ENCODE measurements at regions not wholly inside any gene's neighbourhood (a gene's known extent, or its start where the extent isn't known, plus 50 kb on each side); places are given as distances from the start of the nearest gene placed in this dataset.

DNA sequence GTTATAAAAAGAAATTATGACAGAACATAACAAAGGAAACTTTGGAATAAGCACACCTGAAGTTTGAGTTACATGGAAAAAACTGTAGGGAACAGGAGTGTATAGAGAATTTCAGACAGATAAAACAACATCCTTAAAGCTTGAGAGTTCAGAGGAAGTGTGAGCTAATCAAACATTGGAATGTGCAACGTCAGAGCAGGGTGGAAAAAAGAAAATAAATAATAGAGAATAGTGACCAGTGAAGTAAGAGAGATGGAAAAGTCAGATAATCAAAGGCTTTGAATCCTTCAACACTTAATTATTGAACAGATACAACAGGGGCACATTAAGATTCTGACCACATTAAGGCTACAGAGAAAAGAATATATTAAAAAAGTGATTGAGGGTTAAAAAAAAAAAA, 128.5 kb upstream of the CDH10 start:
- Histone ChIP-seq H3K27me3 (ENCODE audit: control insufficient read depth in 5 of 5, insufficient read depth in 4 of 5, low read length in 5 of 5) (no peaks in the 10 kb centered on the region), H3K4me3 (ENCODE audit: low read depth in 1 of 5, low read length in 5 of 5) (no peak overlapping the region), H3K36me3 (ENCODE audit: control insufficient read depth in 5 of 5, insufficient read depth in 5 of 5, low read length in 5 of 5) (no peaks in the 10 kb centered on the region), H3K9me3 (ENCODE audit: control insufficient read depth in 5 of 5, low read length in 5 of 5) (no peaks in the 10 kb centered on the region), H3K9ac (ENCODE audit: low read length in 5 of 5) (no peak overlapping the region), H3K4me1 (ENCODE audit: control insufficient read depth in 5 of 5, insufficient read depth in 5 of 5, low read length in 5 of 5) (no peaks in the 10 kb centered on the region), H3K27ac (ENCODE audit: low read depth, low read length) (no peak overlapping the region)

GRCh38 chr5:24767086-24767485, 122.3 kb upstream of the CDH10 start:
- Histone ChIP-seq H3K36me3 (ENCODE audit: control insufficient read depth in 5 of 5, insufficient read depth in 5 of 5, low read length in 5 of 5) (no peaks in the 10 kb centered on the region), H3K4me3 (ENCODE audit: low read depth in 1 of 5, low read length in 5 of 5) (no peak overlapping the region), H3K4me1 (ENCODE audit: control insufficient read depth in 5 of 5, insufficient read depth in 5 of 5, low read length in 5 of 5) (no peaks in the 10 kb centered on the region), H3K9me3 (ENCODE audit: control insufficient read depth in 5 of 5, low read length in 5 of 5) (peaks cover 0 to 11% (median 9%) of the 10 kb centered on the region in 5 donors), H3K27me3 (ENCODE audit: control insufficient read depth in 5 of 5, insufficient read depth in 4 of 5, low read length in 5 of 5) (no peaks in the 10 kb centered on the region), H3K9ac (ENCODE audit: low read length in 5 of 5) (no peak overlapping the region), H3K27ac (ENCODE audit: low read depth, low read length) (no peak overlapping the region)

GRCh38 chr5:24765219-24765618, 120.4 kb upstream of the CDH10 start:
- Histone ChIP-seq H3K27me3 (ENCODE audit: control insufficient read depth in 5 of 5, insufficient read depth in 4 of 5, low read length in 5 of 5) (no peaks in the 10 kb centered on the region), H3K4me1 (ENCODE audit: control insufficient read depth in 5 of 5, insufficient read depth in 5 of 5, low read length in 5 of 5) (no peaks in the 10 kb centered on the region), H3K4me3 (ENCODE audit: low read depth in 1 of 5, low read length in 5 of 5) (no peak overlapping the region), H3K9ac (ENCODE audit: low read length in 5 of 5) (no peak overlapping the region), H3K27ac (ENCODE audit: low read depth, low read length) (no peak overlapping the region), H3K9me3 (ENCODE audit: control insufficient read depth in 5 of 5, low read length in 5 of 5) (peaks cover 0 to 16% (median 11%) of the 10 kb centered on the region in 5 donors), H3K36me3 (ENCODE audit: control insufficient read depth in 5 of 5, insufficient read depth in 5 of 5, low read length in 5 of 5) (no peaks in the 10 kb centered on the region)

DNA sequence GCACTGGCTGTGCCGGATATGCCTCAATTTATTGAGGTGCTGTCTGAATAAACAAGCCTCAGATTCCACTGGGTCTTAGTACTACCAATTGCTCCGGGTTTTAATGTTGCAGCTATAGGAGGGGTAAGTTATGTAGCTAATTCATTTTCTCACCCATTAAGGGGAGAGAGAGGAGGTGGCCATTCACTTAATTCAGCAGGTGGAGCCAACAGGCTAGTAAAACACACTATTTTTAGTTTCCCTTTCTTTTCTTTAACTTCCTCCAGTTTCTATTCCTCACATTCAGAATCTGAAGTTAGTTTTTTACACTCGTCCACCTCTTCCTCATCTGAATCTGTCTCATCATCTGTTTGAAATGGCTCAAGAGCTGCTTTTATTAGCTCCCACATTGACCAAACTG, 105.6 kb upstream of the CDH10 start:
- Histone ChIP-seq H3K9me3 (ENCODE audit: control insufficient read depth in 5 of 5, low read length in 5 of 5) (peaks cover 0 to 4% (median 0%) of the 10 kb centered on the region in 5 donors), H3K4me3 (ENCODE audit: low read depth in 1 of 5, low read length in 5 of 5) (no peak overlapping the region), H3K36me3 (ENCODE audit: control insufficient read depth in 5 of 5, insufficient read depth in 5 of 5, low read length in 5 of 5) (no peaks in the 10 kb centered on the region), H3K9ac (ENCODE audit: low read length in 5 of 5) (no peak overlapping the region), H3K27ac (ENCODE audit: low read depth, low read length) (no peak overlapping the region), H3K27me3 (ENCODE audit: control insufficient read depth in 5 of 5, insufficient read depth in 4 of 5, low read length in 5 of 5) (no peaks in the 10 kb centered on the region), H3K4me1 (ENCODE audit: control insufficient read depth in 5 of 5, insufficient read depth in 5 of 5, low read length in 5 of 5) (no peaks in the 10 kb centered on the region)

GRCh38 chr5:24749701-24750100, 104.9 kb upstream of the CDH10 start:
- peaks cover 0 to 4% (median 0%) of the 10 kb centered on the region in 5 donors for H3K9me3 ChIP-seq (ENCODE audit: control insufficient read depth in 5 of 5, low read length in 5 of 5)
- no peak overlapping the region for H3K27ac ChIP-seq (ENCODE audit: low read depth, low read length)
- H3K4me3 ChIP-seq (ENCODE audit: low read depth in 1 of 5, low read length in 5 of 5), result no peak overlapping the region
- H3K4me1 ChIP-seq (ENCODE audit: control insufficient read depth in 5 of 5, insufficient read depth in 5 of 5, low read length in 5 of 5), result no peaks in the 10 kb centered on the region
- H3K9ac ChIP-seq (ENCODE audit: low read length in 5 of 5), result no peak overlapping the region
- H3K27me3 ChIP-seq (ENCODE audit: control insufficient read depth in 5 of 5, insufficient read depth in 4 of 5, low read length in 5 of 5), result no peaks in the 10 kb centered on the region
- no peaks in the 10 kb centered on the region for H3K36me3 ChIP-seq (ENCODE audit: control insufficient read depth in 5 of 5, insufficient read depth in 5 of 5, low read length in 5 of 5)

- no peaks in the 10 kb centered on the region for H3K27me3 ChIP-seq (ENCODE audit: control insufficient read depth in 5 of 5, insufficient read depth in 4 of 5, low read length in 5 of 5)
Observed at GRCh38 chr5:24747327-24747726, 102.5 kb upstream of the CDH10 start.

DNA sequence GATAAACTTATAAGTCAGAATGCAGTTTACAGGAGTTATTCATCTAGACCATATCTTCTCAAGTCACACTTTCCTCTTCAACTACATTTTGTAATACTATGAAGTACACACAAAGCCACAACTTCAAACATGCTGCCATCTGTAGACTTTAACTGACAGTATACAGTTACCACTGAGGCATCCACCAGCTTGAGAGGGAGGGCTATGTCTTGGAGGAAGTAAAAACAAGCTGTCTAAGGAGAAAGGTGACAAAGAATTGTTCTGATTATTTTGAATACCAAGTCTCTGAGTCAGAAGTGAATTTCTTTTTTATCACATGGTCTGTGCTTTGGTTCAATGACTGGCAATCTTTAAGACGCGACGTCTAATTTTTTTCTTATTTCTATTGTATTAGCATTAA, 97.6 kb upstream of the CDH10 start:
- H3K27ac ChIP-seq (ENCODE audit: low read depth, low read length), result no peak overlapping the region
- H3K9ac ChIP-seq (ENCODE audit: low read length in 5 of 5), result no peak overlapping the region
- H3K4me1 ChIP-seq (ENCODE audit: control insufficient read depth in 5 of 5, insufficient read depth in 5 of 5, low read length in 5 of 5), result no peaks in the 10 kb centered on the region
- H3K36me3 ChIP-seq (ENCODE audit: control insufficient read depth in 5 of 5, insufficient read depth in 5 of 5, low read length in 5 of 5), result no peaks in the 10 kb centered on the region
- no peak overlapping the region for H3K4me3 ChIP-seq (ENCODE audit: low read depth in 1 of 5, low read length in 5 of 5)
- no peaks in the 10 kb centered on the region for H3K9me3 ChIP-seq (ENCODE audit: control insufficient read depth in 5 of 5, low read length in 5 of 5)
- H3K27me3 ChIP-seq (ENCODE audit: control insufficient read depth in 5 of 5, insufficient read depth in 4 of 5, low read length in 5 of 5), result no peaks in the 10 kb centered on the region

More at GRCh38 chr5:24747327-24747726, 102.5 kb upstream of the CDH10 start:
- Histone ChIP-seq H3K27ac (ENCODE audit: low read depth, low read length) (no peak overlapping the region), H3K4me1 (ENCODE audit: control insufficient read depth in 5 of 5, insufficient read depth in 5 of 5, low read length in 5 of 5) (no peaks in the 10 kb centered on the region), H3K9me3 (ENCODE audit: control insufficient read depth in 5 of 5, low read length in 5 of 5) (peaks cover 0 to 4% (median 0%) of the 10 kb centered on the region in 5 donors), H3K36me3 (ENCODE audit: control insufficient read depth in 5 of 5, insufficient read depth in 5 of 5, low read length in 5 of 5) (no peaks in the 10 kb centered on the region), H3K9ac (ENCODE audit: low read length in 5 of 5) (no peak overlapping the region), H3K4me3 (ENCODE audit: low read depth in 1 of 5, low read length in 5 of 5) (no peak overlapping the region)

GRCh38 chr5:24737163-24737562, 92.4 kb upstream of the CDH10 start:
- Histone ChIP-seq H3K4me3 (ENCODE audit: low read depth in 1 of 5, low read length in 5 of 5) (no peak overlapping the region), H3K9ac (ENCODE audit: low read length in 5 of 5) (no peak overlapping the region), H3K27ac (ENCODE audit: low read depth, low read length) (no peak overlapping the region), H3K9me3 (ENCODE audit: control insufficient read depth in 5 of 5, low read length in 5 of 5) (no peaks in the 10 kb centered on the region), H3K36me3 (ENCODE audit: control insufficient read depth in 5 of 5, insufficient read depth in 5 of 5, low read length in 5 of 5) (no peaks in the 10 kb centered on the region), H3K27me3 (ENCODE audit: control insufficient read depth in 5 of 5, insufficient read depth in 4 of 5, low read length in 5 of 5) (no peaks in the 10 kb centered on the region), H3K4me1 (ENCODE audit: control insufficient read depth in 5 of 5, insufficient read depth in 5 of 5, low read length in 5 of 5) (no peaks in the 10 kb centered on the region)

DNA sequence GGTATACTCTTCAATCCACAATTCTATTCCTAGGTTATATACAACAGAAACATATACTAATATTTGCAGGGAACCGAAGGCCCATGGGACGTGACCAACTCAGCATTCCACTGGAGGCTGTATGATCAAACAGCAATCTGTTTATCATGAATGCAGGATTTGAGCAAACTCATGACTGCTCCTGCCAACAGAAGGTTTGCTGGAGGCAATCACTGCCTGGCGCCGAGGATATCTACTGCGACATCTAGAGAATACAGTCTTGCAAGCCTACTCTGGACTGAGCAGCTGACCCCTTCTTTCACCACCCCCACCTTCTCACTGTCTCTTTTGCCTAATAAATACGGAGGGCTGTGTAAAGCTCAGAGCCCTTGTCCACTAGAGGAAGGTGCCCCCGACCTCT, 90.5 kb upstream of the CDH10 start:
- H3K9ac ChIP-seq (ENCODE audit: low read length in 5 of 5), result no peak overlapping the region
- H3K36me3 ChIP-seq (ENCODE audit: control insufficient read depth in 5 of 5, insufficient read depth in 5 of 5, low read length in 5 of 5), result no peaks in the 10 kb centered on the region
- no peak overlapping the region for H3K27ac ChIP-seq (ENCODE audit: low read depth, low read length)
- no peak overlapping the region for H3K4me3 ChIP-seq (ENCODE audit: low read depth in 1 of 5, low read length in 5 of 5)
- no peaks in the 10 kb centered on the region for H3K27me3 ChIP-seq (ENCODE audit: control insufficient read depth in 5 of 5, insufficient read depth in 4 of 5, low read length in 5 of 5)
- H3K4me1 ChIP-seq (ENCODE audit: control insufficient read depth in 5 of 5, insufficient read depth in 5 of 5, low read length in 5 of 5), result no peaks in the 10 kb centered on the region
- H3K9me3 ChIP-seq (ENCODE audit: control insufficient read depth in 5 of 5, low read length in 5 of 5), result no peaks in the 10 kb centered on the region

DNA sequence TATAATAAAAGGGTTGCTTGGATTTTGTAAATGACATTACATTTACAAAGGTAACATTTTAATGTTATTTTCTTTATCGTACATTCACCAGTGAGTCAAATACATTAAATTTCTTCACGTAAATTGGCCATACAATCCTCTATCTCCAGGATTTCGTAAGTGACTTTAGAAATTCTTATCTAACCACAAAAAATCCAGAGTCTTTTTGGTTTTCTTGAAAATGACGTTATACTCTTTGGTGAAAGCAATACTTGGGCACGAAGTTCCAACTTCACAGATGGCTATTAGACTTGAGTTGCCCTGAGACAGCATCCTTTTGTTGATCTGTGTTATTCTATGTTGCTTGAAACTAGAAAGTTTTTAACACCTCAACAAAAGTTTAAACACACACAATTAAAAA, 87.4 kb upstream of the CDH10 start:
- H3K4me1 ChIP-seq (ENCODE audit: control insufficient read depth in 5 of 5, insufficient read depth in 5 of 5, low read length in 5 of 5), result no peaks in the 10 kb centered on the region
- no peak overlapping the region for H3K27ac ChIP-seq (ENCODE audit: low read depth, low read length)
- no peaks in the 10 kb centered on the region for H3K27me3 ChIP-seq (ENCODE audit: control insufficient read depth in 5 of 5, insufficient read depth in 4 of 5, low read length in 5 of 5)
- H3K36me3 ChIP-seq (ENCODE audit: control insufficient read depth in 5 of 5, insufficient read depth in 5 of 5, low read length in 5 of 5), result no peaks in the 10 kb centered on the region
- H3K9ac ChIP-seq (ENCODE audit: low read length in 5 of 5), result no peak overlapping the region
- H3K4me3 ChIP-seq (ENCODE audit: low read depth in 1 of 5, low read length in 5 of 5), result no peak overlapping the region
- H3K9me3 ChIP-seq (ENCODE audit: control insufficient read depth in 5 of 5, low read length in 5 of 5), result no peaks in the 10 kb centered on the region

DNA sequence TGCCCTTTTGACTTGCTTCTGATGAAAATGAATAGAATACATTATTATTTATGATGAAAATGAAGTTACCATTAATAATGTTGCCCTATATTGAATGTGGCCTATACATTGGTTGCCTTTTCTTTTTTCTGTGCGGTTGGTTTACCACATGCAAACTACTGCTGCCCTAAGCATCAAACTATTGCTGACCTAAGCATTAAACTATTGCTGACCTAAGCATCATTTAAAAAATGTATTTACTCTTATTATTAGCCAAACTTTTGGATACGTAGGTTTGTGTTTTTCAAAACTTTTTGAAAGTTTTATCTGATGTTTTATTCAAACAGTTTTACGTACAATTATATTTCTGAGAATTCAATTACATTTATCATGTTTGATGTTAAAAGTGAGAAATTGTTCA, 76.0 kb upstream of the CDH10 start:
- H3K4me1 ChIP-seq (ENCODE audit: control insufficient read depth in 5 of 5, insufficient read depth in 5 of 5, low read length in 5 of 5), result no peaks in the 10 kb centered on the region
- no peak overlapping the region for H3K9ac ChIP-seq (ENCODE audit: low read length in 5 of 5)
- no peak overlapping the region for H3K27ac ChIP-seq (ENCODE audit: low read depth, low read length)
- H3K36me3 ChIP-seq (ENCODE audit: control insufficient read depth in 5 of 5, insufficient read depth in 5 of 5, low read length in 5 of 5), result no peaks in the 10 kb centered on the region
- H3K27me3 ChIP-seq (ENCODE audit: control insufficient read depth in 5 of 5, insufficient read depth in 4 of 5, low read length in 5 of 5), result no peaks in the 10 kb centered on the region
- no peaks in the 10 kb centered on the region for H3K9me3 ChIP-seq (ENCODE audit: control insufficient read depth in 5 of 5, low read length in 5 of 5)
- no peak overlapping the region for H3K4me3 ChIP-seq (ENCODE audit: low read depth in 1 of 5, low read length in 5 of 5)
